Inflammatory macrophage (primary cell): ENCODE measurements at regions not wholly inside any gene's neighbourhood (a gene's known extent, or its start where the extent isn't known, plus 50 kb on each side); places are given as distances from the start of the nearest gene placed in this dataset.

Experiments used
- DNase-seq, 2 donors: peaks; one replicate each; pipeline ENCODE4 v3.0.0-alpha.2; 2020 to 2022

DNA sequence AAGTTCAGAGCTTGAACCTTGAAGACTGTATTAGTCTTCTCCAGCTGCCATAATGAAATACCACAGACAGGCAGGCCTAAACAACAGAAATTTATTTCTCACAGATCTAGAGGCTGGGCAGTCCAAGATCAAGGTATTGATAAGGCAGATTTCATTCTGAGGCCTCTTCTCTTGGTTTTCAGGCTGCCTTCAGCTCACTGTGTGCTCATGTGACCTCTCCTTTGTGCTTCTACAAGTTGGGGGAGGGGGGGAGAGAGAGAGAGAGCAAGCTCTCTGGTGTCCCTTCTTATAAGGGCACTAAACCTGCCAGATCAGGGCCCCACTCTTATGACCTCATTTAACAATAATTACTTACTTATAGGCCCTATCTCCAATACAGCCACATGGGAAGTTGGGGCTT is 102.6 kb upstream of the RSPO3 start:
- no peak for DNase-seq

DNA sequence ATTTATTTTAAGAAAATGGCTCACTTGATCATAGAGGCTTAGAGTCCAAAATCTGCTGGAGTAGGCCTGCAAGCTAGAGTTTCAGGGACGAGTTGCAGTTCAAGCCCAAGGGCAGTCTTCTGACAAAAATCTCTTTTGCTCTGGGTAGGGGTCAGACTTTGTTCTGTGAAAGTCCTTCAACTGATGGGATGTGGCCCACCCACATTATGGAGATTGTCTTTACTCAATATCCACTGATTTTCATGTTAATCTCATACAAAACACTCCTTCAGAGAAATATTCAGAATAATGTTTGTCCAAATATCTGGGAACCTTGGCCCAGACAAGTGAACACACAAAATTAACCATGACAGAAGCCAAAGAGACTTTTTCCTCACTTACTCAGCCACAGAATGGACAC is 98.6 kb upstream of the RSPO3 start:
- DNase-seq = no peak

DNA sequence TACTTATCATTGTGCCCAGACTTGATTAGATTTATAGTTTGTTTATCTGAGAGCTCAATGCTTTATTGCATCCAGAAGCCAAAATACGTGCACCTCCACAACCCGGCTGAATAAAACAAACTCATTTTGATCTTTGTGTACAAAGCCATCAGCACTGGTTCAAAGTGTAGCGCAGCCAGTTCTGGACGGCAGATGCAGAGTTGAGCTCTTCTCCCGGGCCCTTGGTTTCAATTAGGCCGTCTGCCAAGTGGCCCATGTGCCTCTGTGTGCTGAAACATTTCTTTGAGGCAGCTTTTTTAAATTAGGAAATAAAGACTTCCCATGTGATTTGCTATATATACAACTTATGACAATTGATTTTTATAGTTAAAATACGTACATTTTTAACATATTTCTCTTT is 96.2 kb upstream of the RSPO3 start:
- no peak for DNase-seq

DNA sequence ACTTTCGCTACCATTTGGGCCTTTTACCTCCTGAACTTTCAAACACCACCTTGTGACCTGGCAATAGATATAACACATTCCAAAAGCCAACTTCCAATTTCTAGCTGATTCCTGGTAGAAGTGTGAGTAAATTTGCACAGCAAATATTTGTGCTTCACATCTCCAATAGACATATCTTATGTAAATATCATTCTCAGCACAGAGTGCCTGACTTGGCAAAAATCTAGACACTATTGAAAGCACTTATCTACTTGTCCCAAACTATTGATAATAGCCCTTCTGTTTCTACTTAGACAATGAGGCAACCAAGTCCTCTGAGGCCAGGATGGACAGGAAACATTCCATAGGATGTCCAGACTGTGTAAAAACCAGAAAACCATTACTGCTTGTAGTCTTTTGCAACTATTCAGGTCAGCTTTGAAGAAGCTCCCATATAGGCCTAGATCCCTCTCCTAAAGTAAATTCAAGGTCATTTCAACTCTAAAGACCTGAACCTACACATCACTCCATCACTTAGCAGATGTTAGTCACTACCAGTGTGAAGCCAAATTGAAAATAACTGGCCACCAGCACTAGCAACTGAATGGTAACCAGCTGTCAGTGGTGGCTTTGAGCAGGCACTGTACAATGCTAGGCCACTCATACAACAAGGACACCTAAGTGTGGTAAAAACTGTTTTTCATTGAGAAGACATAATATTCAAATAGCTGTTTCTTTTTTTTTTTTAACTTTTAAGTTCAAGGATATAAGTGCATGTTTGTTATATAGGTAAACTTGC is 95.3 kb upstream of the RSPO3 start:
- DNase-seq = no peak

DNA sequence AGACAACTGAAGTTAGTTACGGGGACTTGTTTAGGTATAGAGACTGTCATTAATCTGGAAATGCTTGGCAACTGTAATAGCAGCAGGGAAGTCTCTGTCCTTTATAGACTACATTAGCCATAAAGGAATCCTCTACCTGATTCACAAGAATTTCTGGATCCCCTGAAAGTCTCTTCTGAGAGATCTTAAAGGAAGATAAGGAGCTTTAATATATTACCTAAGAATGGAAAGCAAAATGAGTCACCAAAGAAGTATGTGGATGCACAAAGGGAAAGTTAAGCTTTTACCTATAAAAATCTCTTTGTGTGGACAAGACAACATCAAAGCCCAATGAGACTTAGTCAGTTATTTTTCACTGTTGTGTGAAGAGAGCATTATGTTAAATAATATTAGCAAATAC is 92.2 kb upstream of the RSPO3 start:
- no peak for DNase-seq

DNA sequence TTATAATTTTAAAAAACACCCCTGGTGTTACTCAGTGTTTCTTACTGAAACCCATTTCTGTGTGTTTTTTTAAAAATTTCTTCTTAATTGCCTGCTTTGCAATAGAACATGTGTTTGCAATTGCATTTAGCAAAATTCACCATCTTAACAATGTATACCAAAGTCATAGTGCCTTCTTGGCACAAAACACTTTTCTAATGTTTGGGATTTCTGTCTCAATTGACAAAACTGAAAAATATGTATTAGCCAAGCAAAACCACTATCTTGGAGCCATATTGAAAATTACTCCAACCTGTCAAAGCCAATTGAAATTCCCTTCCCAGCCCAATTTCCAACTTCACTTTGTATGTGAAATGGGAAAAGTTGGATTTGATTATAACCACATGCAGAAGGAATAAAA is 88.4 kb upstream of the RSPO3 start:
- DNase-seq = no peak

DNA sequence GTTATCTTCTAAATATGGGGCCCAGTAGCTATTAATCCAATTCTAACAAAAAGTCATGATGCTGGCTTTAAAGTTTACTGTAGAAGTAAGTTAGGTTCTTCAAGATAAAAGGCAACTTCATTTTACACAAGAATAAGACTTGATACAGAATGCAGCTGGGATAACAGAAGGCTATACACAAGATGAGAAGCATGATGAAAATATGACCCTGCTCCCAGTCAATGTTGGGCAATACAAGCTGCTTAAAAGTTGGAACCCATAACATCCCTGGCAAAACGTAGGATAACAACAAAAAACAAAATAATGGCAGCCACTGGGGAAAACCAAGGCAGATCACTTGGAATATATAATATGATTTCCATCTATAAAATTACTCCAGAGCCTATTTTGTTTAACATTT is 87.6 kb upstream of the RSPO3 start:
- DNase-seq = no peak

DNA sequence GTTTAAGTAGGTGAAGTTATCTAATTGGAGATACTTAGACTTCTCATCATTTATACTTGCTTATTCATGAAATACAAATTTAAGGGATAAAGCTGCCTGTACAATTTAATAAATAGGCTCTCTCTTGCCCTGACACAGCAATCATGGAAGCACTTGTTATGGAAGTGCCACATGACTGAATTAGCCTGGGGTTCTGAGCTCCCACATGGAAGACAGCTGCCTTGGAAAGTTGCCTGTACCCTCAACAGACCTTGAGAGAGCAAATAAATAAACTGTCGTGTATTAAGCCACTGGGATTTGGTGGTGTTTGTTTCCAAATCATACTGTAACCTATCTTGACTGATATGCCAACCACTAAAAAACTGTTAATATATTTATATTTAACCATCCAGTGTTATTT is 87.0 kb upstream of the RSPO3 start:
- DNase-seq = no peak

DNA sequence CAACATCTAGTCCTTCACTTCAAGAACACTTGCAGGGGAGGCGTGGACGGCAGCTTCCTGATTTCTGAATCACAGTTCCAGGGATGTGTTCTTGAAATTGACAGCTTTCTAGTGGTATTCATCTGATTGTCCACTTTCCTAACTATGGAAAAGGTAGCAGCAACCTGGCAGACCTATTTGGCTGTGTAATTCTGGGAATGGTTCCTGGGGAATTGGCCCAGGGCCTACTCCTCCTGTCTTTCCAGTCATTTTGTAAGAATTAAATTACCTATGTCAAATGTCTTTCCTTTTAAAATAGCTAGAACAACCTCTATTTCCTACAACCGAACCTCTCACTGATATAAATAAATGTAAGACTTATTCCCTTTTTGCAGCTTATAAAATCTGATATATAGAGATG is 85.5 kb upstream of the RSPO3 start:
- no peak for DNase-seq

DNA sequence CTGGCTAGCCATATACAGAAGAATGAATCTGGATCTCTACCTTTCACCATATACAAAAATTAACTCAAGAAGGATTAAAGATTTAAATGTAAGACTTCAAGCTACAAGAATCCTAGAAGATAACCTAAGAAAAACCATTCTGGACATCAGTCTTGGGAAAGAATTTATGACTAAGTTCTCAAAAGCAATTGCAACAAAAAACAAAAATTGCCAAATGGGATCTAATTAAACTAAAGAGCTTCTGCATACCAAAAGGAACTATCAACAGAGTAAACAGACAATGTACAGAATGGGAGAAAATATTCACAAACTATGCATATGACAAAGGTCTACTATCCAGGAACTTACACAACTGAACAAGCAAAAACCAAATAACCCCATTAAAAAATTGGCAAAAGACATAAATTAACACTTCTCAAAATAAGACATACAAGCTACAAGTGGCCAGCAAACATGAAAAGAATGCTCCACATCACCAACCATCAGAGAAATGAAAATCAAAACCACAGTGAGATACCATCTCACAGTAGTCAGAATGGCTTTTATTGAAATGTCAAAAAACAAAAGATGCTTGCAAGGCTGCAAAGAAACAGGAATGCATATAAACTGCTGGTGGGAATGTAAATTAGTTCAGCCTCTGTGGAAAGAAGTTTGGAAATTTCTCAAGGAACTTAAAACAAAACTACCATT is 66.8 kb upstream of the RSPO3 start:
- no peak for DNase-seq

DNA sequence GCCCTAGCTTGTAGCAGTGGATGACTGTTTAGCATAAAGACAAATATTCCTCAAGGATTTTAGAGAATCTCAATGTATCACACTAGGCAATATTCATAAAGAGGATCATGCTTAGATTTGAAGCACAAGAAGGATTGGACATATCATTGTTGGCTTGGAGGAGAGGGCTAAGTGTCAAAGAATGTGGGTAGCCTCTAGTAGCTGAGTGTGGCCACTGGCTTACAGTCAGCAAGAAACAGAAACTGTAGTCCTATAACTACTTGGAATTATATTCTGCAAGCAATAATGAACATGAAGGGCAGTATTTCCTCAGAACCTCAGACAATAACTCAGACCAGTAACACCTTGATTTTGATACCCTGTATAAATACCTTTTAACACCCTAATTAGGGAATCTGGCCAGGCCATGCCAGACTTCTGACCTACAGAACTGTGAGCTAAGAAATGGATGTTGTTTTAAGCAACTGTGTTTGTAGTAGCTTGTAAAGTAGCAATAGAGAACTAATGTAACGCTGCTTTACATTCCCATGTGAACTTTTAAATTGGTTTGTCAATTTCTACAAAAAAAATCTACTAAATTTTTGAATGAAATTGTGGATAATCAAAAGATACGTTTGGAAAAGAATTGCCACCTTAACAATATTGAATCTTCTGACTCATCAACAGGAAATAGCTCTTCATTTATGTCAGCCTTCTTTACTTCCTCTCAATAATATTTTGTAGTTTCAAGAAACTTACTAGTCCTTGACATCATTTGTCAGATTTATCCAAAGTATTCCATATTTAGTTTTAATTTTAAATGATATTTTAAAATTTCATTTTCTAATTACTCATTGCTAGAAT is 65.2 kb upstream of the RSPO3 start:
- no peak for DNase-seq

DNA sequence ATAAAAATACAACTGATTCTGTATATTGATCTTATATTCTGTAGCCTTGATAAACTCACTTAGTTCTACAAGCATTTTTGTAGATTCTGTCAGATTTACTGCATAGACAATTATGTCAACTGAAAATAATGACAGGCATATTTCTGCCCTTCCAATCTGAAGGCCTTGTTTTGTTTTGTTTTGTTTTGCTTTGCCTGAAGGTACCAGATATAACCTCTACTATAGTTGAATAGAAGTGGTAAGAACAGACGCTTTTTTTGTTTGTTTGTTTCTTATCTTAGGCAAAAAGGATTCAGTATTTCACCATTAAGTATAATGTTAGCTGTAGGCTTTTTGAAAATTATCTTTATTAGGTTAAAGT is 64.6 kb upstream of the RSPO3 start:
- DNase-seq = no peak

DNA sequence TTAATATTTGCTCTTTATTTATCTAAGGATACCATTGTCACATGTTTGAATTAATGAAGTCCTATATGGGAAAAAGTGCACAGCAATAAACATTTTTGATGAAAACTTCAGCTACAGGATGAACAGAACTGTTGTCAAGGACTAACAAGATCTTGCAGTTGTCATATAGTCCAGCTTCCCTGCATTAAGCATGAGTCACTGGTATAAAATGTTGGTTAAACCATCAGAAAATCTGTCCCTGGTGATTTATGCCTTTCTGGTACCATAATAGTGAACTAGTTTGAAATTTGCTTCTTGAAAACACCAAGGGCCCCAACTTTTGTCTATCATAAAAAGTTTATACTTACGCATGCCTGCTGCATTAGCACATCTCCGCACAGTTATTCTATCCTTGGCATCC is 60.4 kb upstream of the RSPO3 start:
- no peak for DNase-seq

DNA sequence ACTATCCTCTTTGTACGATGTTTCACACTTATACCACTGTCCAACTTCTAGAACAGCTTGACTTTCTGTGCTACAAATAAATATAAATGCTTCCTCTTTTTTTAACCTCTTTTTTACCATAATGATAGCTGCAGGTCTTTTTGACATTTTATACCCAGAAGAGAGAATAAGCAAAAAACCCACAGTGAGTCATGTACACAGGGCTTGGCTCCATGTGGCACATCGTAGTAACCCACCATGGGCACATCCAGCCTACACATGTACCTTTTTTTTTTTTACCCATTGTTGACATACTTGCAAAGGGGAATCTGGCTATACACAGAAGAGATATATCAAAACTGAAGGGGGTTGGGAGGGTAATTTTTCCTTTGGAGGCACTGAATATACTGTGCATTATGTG is 59.5 kb upstream of the RSPO3 start:
- no peak for DNase-seq
